ENCODE measurements at regions not wholly inside any gene's neighbourhood (a gene's known extent, or its start where the extent isn't known, plus 50 kb on each side); places are given as distances from the start of the nearest gene placed in this dataset.

GRCh38 chr2:217741381-217741955 lies 261.3 kb downstream of the TNS1 start:
- no peak overlapping the region for H3K4me3 ChIP-seq (ENCODE audit: low read depth, low read length)
- no peak for DNase-seq (ENCODE audit: low read depth)
- TF ChIP-seq CTCF (IDR thresholded peaks at IDR 0.05; ENCODE audit: insufficient read depth, low read length) = no peak

GRCh38 chr2:217740756-217741155 lies 262.0 kb downstream of the TNS1 start:
- peak; percentile 17 for DNase-seq (ENCODE audit: low read depth)
- no peak overlapping the region for H3K4me3 ChIP-seq (ENCODE audit: low read depth, low read length)
- TF ChIP-seq CTCF (IDR thresholded peaks at IDR 0.05; ENCODE audit: insufficient read depth, low read length) = no peak

- no peak for DNase-seq (ENCODE audit: low read depth)
- TF ChIP-seq CTCF (IDR thresholded peaks at IDR 0.05; ENCODE audit: insufficient read depth, low read length) = no peak
- H3K4me3 ChIP-seq (ENCODE audit: low read depth, low read length) = no peak overlapping the region
Observed at GRCh38 chr2:217740178-217740577, 262.6 kb downstream of the TNS1 start.

GRCh38 chr2:217739741-217740140 lies 263.1 kb downstream of the TNS1 start:
- no peak for TF ChIP-seq CTCF (IDR thresholded peaks at IDR 0.05; ENCODE audit: insufficient read depth, low read length)
- H3K4me3 ChIP-seq (ENCODE audit: low read depth, low read length) = no peak overlapping the region
- DNase-seq (ENCODE audit: low read depth) = no peak

- TF ChIP-seq CTCF (IDR thresholded peaks at IDR 0.05; ENCODE audit: insufficient read depth, low read length) = no peak
- DNase-seq (ENCODE audit: low read depth) = no peak
- no peak overlapping the region for H3K4me3 ChIP-seq (ENCODE audit: low read depth, low read length)
Observed at GRCh38 chr2:217738061-217738460, 264.7 kb downstream of the TNS1 start.

GRCh38 chr2:217736776-217737550 lies 265.8 kb downstream of the TNS1 start:
- TF ChIP-seq CTCF (IDR thresholded peaks at IDR 0.05; ENCODE audit: insufficient read depth, low read length) = no peak
- DNase-seq (ENCODE audit: low read depth) = no peak
- no peak overlapping the region for H3K4me3 ChIP-seq (ENCODE audit: low read depth, low read length)

Data from fibroblast of the aortic adventitia (primary cell).